Endothelial cell (in vitro differentiated cells): ENCODE measurements at regions not wholly inside any gene's neighbourhood (a gene's known extent, or its start where the extent isn't known, plus 50 kb on each side); places are given as distances from the start of the nearest gene placed in this dataset.

Source experiments
- DNase-seq: peaks from one replicate; pipeline ENCODE4 v3.0.0; 2021; ENCODE audit warnings: low spot score
- H3K27ac Mint-ChIP-seq: one replicate; pipeline ENCODE4 v1.8.0; 2021; ENCODE audit warnings: mixed read lengths, inconsistent platforms; ENCODE audit not compliant: unreplicated experiment
- H3K27me3 Mint-ChIP-seq: one replicate; pipeline ENCODE4 v1.8.0; 2021; ENCODE audit warnings: mild to moderate bottlenecking, moderate library complexity, mixed read lengths, inconsistent platforms; ENCODE audit not compliant: unreplicated experiment
- H3K36me3 Mint-ChIP-seq: one replicate; pipeline ENCODE4 v1.8.0; 2021; ENCODE audit warnings: mild to moderate bottlenecking, low read depth, mixed read lengths, inconsistent platforms; ENCODE audit not compliant: unreplicated experiment
- H3K4me1 Mint-ChIP-seq: one replicate; pipeline ENCODE4 v1.8.0; 2021; ENCODE audit warnings: mild to moderate bottlenecking, mixed read lengths, inconsistent platforms; ENCODE audit not compliant: unreplicated experiment
- H3K4me3 Mint-ChIP-seq: one replicate; pipeline ENCODE4 v1.8.0; 2021; ENCODE audit warnings: mild to moderate bottlenecking, mixed read lengths, inconsistent platforms; ENCODE audit not compliant: unreplicated experiment
- H3K9me3 Mint-ChIP-seq: one replicate; pipeline ENCODE4 v1.8.0; 2021; ENCODE audit warnings: mixed read lengths, inconsistent platforms; ENCODE audit not compliant: unreplicated experiment
- CTCF ChIP-seq: fragments of 200-600 bp; sonication (generic); IDR thresholded peaks from one replicate; pipeline ENCODE4 v1.5.0; 2021; ENCODE audit warnings: antibody characterized with exemption; ENCODE audit not compliant: unreplicated experiment

GRCh38 chr16:62717026-62717425 lies 680.8 kb upstream of the CDH8 start:
- no peak for TF ChIP-seq CTCF
- no peaks in the 10 kb centered on the region for H3K4me1 Mint-ChIP-seq
- H3K27me3 Mint-ChIP-seq, result peaks cover 2% of the 10 kb centered on the region
- H3K4me3 Mint-ChIP-seq, result no peak overlapping the region
- DNase-seq, result no peak
- no peaks in the 10 kb centered on the region for H3K9me3 Mint-ChIP-seq
- no peaks in the 10 kb centered on the region for H3K36me3 Mint-ChIP-seq
- no peak overlapping the region for H3K27ac Mint-ChIP-seq

- H3K9me3 Mint-ChIP-seq, result no peaks in the 10 kb centered on the region
- H3K27ac Mint-ChIP-seq, result no peak overlapping the region
- no peaks in the 10 kb centered on the region for H3K36me3 Mint-ChIP-seq
- no peak overlapping the region for H3K4me3 Mint-ChIP-seq
- TF ChIP-seq CTCF, result no peak
- no peaks in the 10 kb centered on the region for H3K4me1 Mint-ChIP-seq
- no peak for DNase-seq
- H3K27me3 Mint-ChIP-seq, result peaks cover 2% of the 10 kb centered on the region
These were observed 679.5 kb upstream of the CDH8 start for GRCh38 chr16:62715701-62716100.

- TF ChIP-seq CTCF, result no peak
- Mint-ChIP-seq H3K27me3 (peaks cover 4% of the 10 kb centered on the region), H3K9me3 (no peaks in the 10 kb centered on the region), H3K4me3 (no peak overlapping the region), H3K4me1 (no peaks in the 10 kb centered on the region), H3K27ac (no peak overlapping the region), H3K36me3 (no peaks in the 10 kb centered on the region)
- no peak for DNase-seq
These were observed 676.3 kb upstream of the CDH8 start for GRCh38 chr16:62712566-62712965.

- H3K9me3 Mint-ChIP-seq, result no peaks in the 10 kb centered on the region
- H3K4me3 Mint-ChIP-seq, result no peak overlapping the region
- peaks cover 6% of the 10 kb centered on the region for H3K27me3 Mint-ChIP-seq
- H3K4me1 Mint-ChIP-seq, result no peaks in the 10 kb centered on the region
- no peak for DNase-seq
- no peak for TF ChIP-seq CTCF
- H3K36me3 Mint-ChIP-seq, result no peaks in the 10 kb centered on the region
- H3K27ac Mint-ChIP-seq, result no peak overlapping the region
These were observed 675.6 kb upstream of the CDH8 start for GRCh38 chr16:62711797-62712196.

GRCh38 chr16:62709794-62710193 lies 673.6 kb upstream of the CDH8 start:
- Mint-ChIP-seq H3K9me3 (no peaks in the 10 kb centered on the region), H3K4me3 (no peak overlapping the region), H3K27ac (no peak overlapping the region), H3K36me3 (no peaks in the 10 kb centered on the region), H3K4me1 (no peaks in the 10 kb centered on the region), H3K27me3 (peaks cover 4% of the 10 kb centered on the region)
- no peak for DNase-seq
- no peak for TF ChIP-seq CTCF
